ENCODE measurements at regions not wholly inside any gene's neighbourhood (a gene's known extent, or its start where the extent isn't known, plus 50 kb on each side); places are given as distances from the start of the nearest gene placed in this dataset.

- no peak for TF ChIP-seq SP1 (IDR thresholded peaks at IDR 0.05)
- TF ChIP-seq CTCF (IDR thresholded peaks at IDR 0.05; ENCODE audit: low read depth, low read length, missing input control): no peak
Observed at GRCh38 chr1:38561725-38562124, 297.8 kb downstream of the RRAGC start.

Measured in liver (tissue), 3 donors.